ENCODE measurements at regions not wholly inside any gene's neighbourhood (a gene's known extent, or its start where the extent isn't known, plus 50 kb on each side); places are given as distances from the start of the nearest gene placed in this dataset.

DNA sequence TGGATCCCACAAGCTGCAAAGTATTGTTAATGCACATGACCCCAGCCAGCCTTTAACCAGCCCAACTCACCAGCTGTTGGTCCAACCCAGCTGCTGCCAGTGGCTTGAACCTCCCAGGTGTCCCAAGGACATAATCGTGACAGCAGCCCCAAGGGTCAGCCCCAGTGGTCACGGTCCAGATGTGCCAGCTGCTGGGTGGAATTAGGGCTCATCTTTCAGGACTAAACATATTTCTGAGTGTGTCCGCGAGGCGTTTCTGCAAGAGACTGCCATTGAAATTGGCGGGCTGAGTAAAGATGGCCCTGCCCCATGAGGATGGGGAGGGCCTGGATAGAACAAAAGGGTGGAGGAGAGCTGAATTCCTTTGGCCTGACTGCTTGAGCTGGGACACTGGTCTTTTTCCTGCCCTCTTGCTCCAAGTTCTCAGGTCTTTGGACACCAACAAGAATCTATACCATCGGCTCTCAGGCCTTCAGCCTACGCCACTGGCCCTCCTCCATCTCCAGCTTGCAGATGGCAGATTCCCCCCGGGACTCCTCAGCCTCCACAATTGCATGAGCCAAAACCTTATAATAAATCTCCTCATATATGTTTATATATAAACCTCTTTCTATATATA lies 240.2 kb downstream of the MN1 start:
- TF ChIP-seq, protein P1, sequence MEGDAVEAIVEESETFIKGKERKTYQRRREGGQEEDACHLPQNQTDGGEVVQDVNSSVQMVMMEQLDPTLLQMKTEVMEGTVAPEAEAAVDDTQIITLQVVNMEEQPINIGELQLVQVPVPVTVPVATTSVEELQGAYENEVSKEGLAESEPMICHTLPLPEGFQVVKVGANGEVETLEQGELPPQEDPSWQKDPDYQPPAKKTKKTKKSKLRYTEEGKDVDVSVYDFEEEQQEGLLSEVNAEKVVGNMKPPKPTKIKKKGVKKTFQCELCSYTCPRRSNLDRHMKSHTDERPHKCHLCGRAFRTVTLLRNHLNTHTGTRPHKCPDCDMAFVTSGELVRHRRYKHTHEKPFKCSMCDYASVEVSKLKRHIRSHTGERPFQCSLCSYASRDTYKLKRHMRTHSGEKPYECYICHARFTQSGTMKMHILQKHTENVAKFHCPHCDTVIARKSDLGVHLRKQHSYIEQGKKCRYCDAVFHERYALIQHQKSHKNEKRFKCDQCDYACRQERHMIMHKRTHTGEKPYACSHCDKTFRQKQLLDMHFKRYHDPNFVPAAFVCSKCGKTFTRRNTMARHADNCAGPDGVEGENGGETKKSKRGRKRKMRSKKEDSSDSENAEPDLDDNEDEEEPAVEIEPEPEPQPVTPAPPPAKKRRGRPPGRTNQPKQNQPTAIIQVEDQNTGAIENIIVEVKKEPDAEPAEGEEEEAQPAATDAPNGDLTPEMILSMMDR (IDR thresholded peaks at IDR 0.05) = no peak
- H3K36me3 ChIP-seq (ENCODE audit: low read depth) = no peaks in the 10 kb centered on the region
- intact Hi-C loops (cut with DNase I, micrococcal nuclease) = no loop called here
- no peak overlapping the region for H3K4me3 ChIP-seq
- DNase-seq (no peak), ATAC-seq (no peak)
- no peaks in the 10 kb centered on the region for H3K9me3 ChIP-seq
- no peaks in the 10 kb centered on the region for H3K4me1 ChIP-seq (ENCODE audit: low read depth)

GRCh38 chr22:27564806-27565205 lies 236.8 kb downstream of the MN1 start:
- DNase-seq (no peak), ATAC-seq (no peak)
- intact Hi-C loops (cut with DNase I, micrococcal nuclease) = no loop called here
- Histone ChIP-seq H3K4me1 (ENCODE audit: low read depth) (no peaks in the 10 kb centered on the region), H3K4me3 (no peak overlapping the region), H3K36me3 (ENCODE audit: low read depth) (no peaks in the 10 kb centered on the region), H3K9me3 (no peaks in the 10 kb centered on the region)
- TF ChIP-seq, protein P1 (IDR thresholded peaks at IDR 0.05) = no peak

DNA sequence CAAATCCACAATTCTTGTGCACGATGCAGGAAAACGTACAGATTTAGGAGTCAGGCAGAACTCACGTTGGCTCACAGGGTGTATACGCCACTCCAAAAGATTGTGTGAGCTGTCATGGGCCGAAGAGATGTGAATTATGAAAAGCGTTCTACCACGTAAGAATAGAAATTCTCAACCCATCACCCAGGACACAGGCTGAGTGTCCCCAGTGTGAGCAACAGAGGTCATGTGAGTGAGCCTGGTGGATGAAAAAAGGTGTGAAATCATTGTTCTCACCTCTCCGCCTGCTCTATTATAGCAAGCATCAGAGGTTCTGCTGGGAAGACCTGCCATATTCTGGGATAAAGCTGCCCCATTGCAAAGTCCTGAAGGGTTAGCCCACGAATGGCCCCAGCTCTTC lies 235.0 kb downstream of the MN1 start:
- no peaks in the 10 kb centered on the region for H3K4me1 ChIP-seq (ENCODE audit: low read depth)
- ATAC-seq (no peak), DNase-seq (no peak)
- H3K9me3 ChIP-seq = no peaks in the 10 kb centered on the region
- H3K36me3 ChIP-seq (ENCODE audit: low read depth) = no peaks in the 10 kb centered on the region
- TF ChIP-seq, protein P1 (IDR thresholded peaks at IDR 0.05) = no peak
- intact Hi-C loops (cut with DNase I, micrococcal nuclease) = no loop called here
- no peak overlapping the region for H3K4me3 ChIP-seq

- ATAC-seq (no peak), DNase-seq (no peak)
- H3K36me3 ChIP-seq (ENCODE audit: low read depth) = no peaks in the 10 kb centered on the region
- intact Hi-C loops (cut with DNase I, micrococcal nuclease) = no loop called here
- H3K9me3 ChIP-seq = no peaks in the 10 kb centered on the region
- TF ChIP-seq, protein P1 (IDR thresholded peaks at IDR 0.05) = no peak
- H3K4me1 ChIP-seq (ENCODE audit: low read depth) = no peaks in the 10 kb centered on the region
- H3K4me3 ChIP-seq = no peak overlapping the region
These were observed 233.3 kb downstream of the MN1 start for GRCh38 chr22:27568265-27568664.

DNA sequence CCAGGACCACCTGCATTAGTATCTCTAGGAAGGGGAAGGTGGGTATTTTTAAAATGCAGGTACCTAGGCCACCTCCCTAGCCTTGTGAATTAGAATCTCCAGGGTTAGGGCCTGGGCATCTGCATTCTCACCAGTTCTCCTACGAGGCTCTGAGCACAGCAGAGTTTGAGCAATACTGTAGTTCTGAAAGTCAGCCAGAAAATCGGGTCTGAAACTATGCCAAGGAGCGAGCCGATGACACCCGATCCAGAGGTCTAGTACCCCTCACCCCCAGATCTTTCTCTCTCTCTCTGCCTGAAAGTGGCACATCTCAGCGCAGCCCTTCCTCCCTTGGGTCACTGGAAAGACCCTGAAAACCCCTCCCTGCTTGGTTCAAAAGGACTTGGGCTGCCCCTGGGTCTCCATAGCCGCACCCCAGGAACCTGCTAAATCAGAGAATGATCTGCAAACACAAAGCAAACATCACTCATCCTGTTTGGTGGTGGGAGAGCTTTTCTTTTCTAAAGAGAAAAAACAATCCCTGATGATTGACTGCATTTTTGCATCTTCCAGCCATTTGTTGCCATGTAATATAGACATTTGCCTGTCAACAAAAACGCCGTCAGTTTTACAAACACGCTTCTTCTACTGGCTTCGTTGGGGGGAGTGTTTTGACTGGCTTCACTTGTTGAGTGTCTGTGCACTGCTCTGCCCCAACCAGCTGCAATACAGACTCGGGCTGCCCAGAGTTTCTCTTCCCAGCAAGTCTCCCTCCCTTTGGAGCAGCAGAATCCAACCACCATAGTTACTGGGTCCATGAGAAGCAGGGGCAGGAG lies 229.9 kb downstream of the MN1 start:
- Histone ChIP-seq H3K4me1 (ENCODE audit: low read depth) (no peaks in the 10 kb centered on the region), H3K4me3 (no peak overlapping the region), H3K36me3 (ENCODE audit: low read depth) (no peaks in the 10 kb centered on the region), H3K9me3 (no peaks in the 10 kb centered on the region)
- intact Hi-C loops (cut with DNase I, micrococcal nuclease) = no loop called here
- TF ChIP-seq, protein P1 (IDR thresholded peaks at IDR 0.05) = no peak
- no peak for ATAC-seq
- no peak for DNase-seq
